ENCODE measurements at regions not wholly inside any gene's neighbourhood (a gene's known extent, or its start where the extent isn't known, plus 50 kb on each side); places are given as distances from the start of the nearest gene placed in this dataset.

GRCh38 chr6:153702671-153703070 lies 336.4 kb upstream of the OPRM1 start:
- H4K8ac ChIP-seq (ENCODE audit: extremely low read depth, insufficient read depth, low read length): no peak overlapping the region
- no peaks in the 10 kb centered on the region for H3K79me2 ChIP-seq (ENCODE audit: control insufficient read depth in 1 of 2, insufficient read depth in 2 of 2, low read length in 2 of 2)
- no peak overlapping the region for H3K4ac ChIP-seq (replicated peaks; ENCODE audit: insufficient read length, low read depth, low read length)
- no peak overlapping the region for H3K18ac ChIP-seq (ENCODE audit: extremely low read depth, low read length)
- H3K36me3 ChIP-seq (ENCODE audit: control insufficient read depth in 2 of 4, insufficient read depth in 4 of 4, low read length in 3 of 4): peaks cover 0 to 3% (median 0%) of the 10 kb centered on the region in 4 experiments; a peak in 1 of 8 replicates
- no peak overlapping the region for H3K14ac ChIP-seq (ENCODE audit: insufficient read length)
- H3K4me1 ChIP-seq (replicated peaks in 1 of 4; ENCODE audit: control insufficient read depth in 3 of 4, insufficient read depth in 4 of 4, low read length in 3 of 4): no peaks in the 10 kb centered on the region
- H2BK5ac ChIP-seq (ENCODE audit: low read depth, low read length): no peak overlapping the region
- H3K23ac ChIP-seq (ENCODE audit: insufficient read length): no peak overlapping the region
- H2AK5ac ChIP-seq (ENCODE audit: low read depth, low read length): no peak overlapping the region
- no peaks in the 10 kb centered on the region for H3K79me1 ChIP-seq (ENCODE audit: low read depth, low read length)
- no peak overlapping the region for H3K27ac ChIP-seq (ENCODE audit: low read depth, low read length)
- no peak overlapping the region for H3K4me3 ChIP-seq (ENCODE audit: extremely low read depth in 1 of 4, insufficient read depth in 2 of 4, low read depth in 3 of 4, low read length in 4 of 4)
- no peaks in the 10 kb centered on the region for H3K23me2 ChIP-seq (ENCODE audit: low read depth, low read length)
- ChIA-PET CTCF (ENCODE audit: partially characterized antibody) (no interaction called here), POLR2A (ENCODE audit: partially characterized antibody) (no interaction called here)
- DNase-seq (ENCODE audit: low read depth in 1 of 2, low spot score in 2 of 2): no peak
- H3K9ac ChIP-seq (replicated peaks in 1 of 4; ENCODE audit: extremely low read depth in 1 of 4, low read depth in 3 of 4, low read length in 3 of 4): no peak overlapping the region
- no peak overlapping the region for H2BK20ac ChIP-seq (ENCODE audit: low read length)
- H3K27me3 ChIP-seq (replicated peaks in 1 of 4; ENCODE audit: control insufficient read depth in 3 of 4, extremely low read depth in 1 of 4, insufficient read depth in 3 of 4, low read length in 3 of 4): no peaks in the 10 kb centered on the region
- H4K5ac ChIP-seq (ENCODE audit: insufficient read length, low read depth, low read length): no peak overlapping the region
- H2AFZ ChIP-seq (ENCODE audit: low read length): no peak overlapping the region
- no peak for TF ChIP-seq RBBP5 (IDR thresholded peaks at IDR 0.05; ENCODE audit: borderline replicate concordance, low read depth, low read length)
- no peak for TF ChIP-seq TBP (IDR thresholded peaks at IDR 0.05; ENCODE audit: low read depth, low read length)
- H2BK12ac ChIP-seq (ENCODE audit: low read depth, low read length): no peak overlapping the region
- WGBS, 2 experiments (ENCODE audit: extremely low coverage in 1 of 2, insufficient coverage in 1 of 2, insufficient read length in 1 of 2, insufficient replicate concordance in 2 of 2, low coverage in 1 of 2, low lambda C conversion rate in 2 of 2, missing lambda C conversion rate in 1 of 2): 91% methylated on average over 2 of the region's 2 CpGs; no CpG with 5 or more reads in 1 of the 2 experiments
- no peaks in the 10 kb centered on the region for H4K20me1 ChIP-seq (replicated peaks in 1 of 2; ENCODE audit: control insufficient read depth in 1 of 2, insufficient read depth in 2 of 2, low read length in 2 of 2)
- no peak overlapping the region for H3K4me2 ChIP-seq (ENCODE audit: insufficient read depth in 1 of 2, low read depth in 2 of 2, low read length in 2 of 2)
- H2BK15ac ChIP-seq (ENCODE audit: low read length): no peak overlapping the region
- FAIRE-seq: no peak
- H4K91ac ChIP-seq (replicated peaks; ENCODE audit: insufficient read length, low read length): no peak overlapping the region
- H3K9me3 ChIP-seq (ENCODE audit: insufficient read depth in 2 of 2, low read depth in 1 of 2, low read length in 1 of 2): peaks cover 7 to 8% of the 10 kb centered on the region in 2 experiments; a peak in 3 of 4 replicates
- H2BK120ac ChIP-seq (replicated peaks; ENCODE audit: low read depth, low read length): no peak overlapping the region
- no peak overlapping the region for H3K56ac ChIP-seq (replicated peaks; ENCODE audit: insufficient read length, low read depth, low read length)
